HepG2 (cell line): ENCODE measurements at regions not wholly inside any gene's neighbourhood (a gene's known extent, or its start where the extent isn't known, plus 50 kb on each side); places are given as distances from the start of the nearest gene placed in this dataset.

Source experiments
- CEBPB ChIP-seq: IDR thresholded peaks from 2 replicates; pipeline ENCODE4 v1.6.1; 2011; ENCODE audit warnings: low read depth, low read length, improper control_type of control experiment, borderline replicate concordance
- KDM5A ChIP-seq: fragments of 200-600 bp; sonication (generic); IDR thresholded peaks from 2 replicates; pipeline ENCODE4 v1.7.0; 2018; ENCODE audit warnings: antibody characterized with exemption, mild to moderate bottlenecking, low read length, borderline replicate concordance
- MTF1 ChIP-seq: sonication (generic); formaldehyde crosslinking; IDR thresholded peaks from 2 replicates; pipeline ENCODE4 v1.5.0; 2020; ENCODE audit warnings: missing genetic modification reagents
- NFIB ChIP-seq: sonication (generic); formaldehyde crosslinking; IDR thresholded peaks from 2 replicates; pipeline ENCODE4 v1.9.0; 2021; ENCODE audit warnings: missing genetic modification reagents, mild to moderate bottlenecking, borderline replicate concordance
- TCF7L2 ChIP-seq: IDR thresholded peaks from 2 replicates; pipeline ENCODE4 v1.6.1; 2011; ENCODE audit warnings: mild to moderate bottlenecking, low read depth, low read length, moderate library complexity
- ZBTB39 ChIP-seq: sonication (generic); formaldehyde crosslinking; IDR thresholded peaks from 2 replicates; pipeline ENCODE4 v1.5.0; 2020; ENCODE audit warnings: missing genetic modification reagents
- ZBTB44 ChIP-seq: sonication (generic); formaldehyde crosslinking; IDR thresholded peaks from 2 replicates; pipeline ENCODE4 v1.4.0; 2020; ENCODE audit warnings: missing genetic modification reagents
- ZFP90 ChIP-seq: sonication (generic); formaldehyde crosslinking; IDR thresholded peaks from 2 replicates; pipeline ENCODE4 v1.8.0; 2022; ENCODE audit warnings: missing genetic modification reagents, mild to moderate bottlenecking, inconsistent platforms, borderline replicate concordance
- ZFP91 ChIP-seq: sonication (generic); formaldehyde crosslinking; IDR thresholded peaks from 2 replicates; pipeline ENCODE4 v1.9.0; 2022; ENCODE audit warnings: missing genetic modification reagents, mild to moderate bottlenecking, borderline replicate concordance
- ZMYM4 ChIP-seq: sonication (generic); formaldehyde crosslinking; IDR thresholded peaks from 2 replicates; pipeline ENCODE4 v1.8.1; 2023; ENCODE audit warnings: mild to moderate bottlenecking, missing genetic modification reagents
- ZNF20 ChIP-seq: sonication (generic); formaldehyde crosslinking; IDR thresholded peaks from 2 replicates; pipeline ENCODE4 v1.4.0; 2020; ENCODE audit warnings: mild to moderate bottlenecking, moderate library complexity, missing genetic modification reagents

- TF ChIP-seq ZFP91 (no peak), ZMYM4 (CRISPR knock-in tag) (no peak), TCF7L2 (no peak), ZNF20 (CRISPR knock-in tag) (no peak), NFIB (CRISPR knock-in tag) (no peak), ZFP90 (CRISPR knock-in tag) (no peak), MTF1 (CRISPR knock-in tag) (no peak), ZBTB44 (CRISPR knock-in tag) (no peak), ZBTB39 (CRISPR knock-in tag) (no peak), KDM5A (no peak), CEBPB (no peak)
Measured at GRCh38 chr18:10321576-10321975, 132.9 kb upstream of the APCDD1 start (continued).
